ENCODE measurements at regions not wholly inside any gene's neighbourhood (a gene's known extent, or its start where the extent isn't known, plus 50 kb on each side); places are given as distances from the start of the nearest gene placed in this dataset.

DNA sequence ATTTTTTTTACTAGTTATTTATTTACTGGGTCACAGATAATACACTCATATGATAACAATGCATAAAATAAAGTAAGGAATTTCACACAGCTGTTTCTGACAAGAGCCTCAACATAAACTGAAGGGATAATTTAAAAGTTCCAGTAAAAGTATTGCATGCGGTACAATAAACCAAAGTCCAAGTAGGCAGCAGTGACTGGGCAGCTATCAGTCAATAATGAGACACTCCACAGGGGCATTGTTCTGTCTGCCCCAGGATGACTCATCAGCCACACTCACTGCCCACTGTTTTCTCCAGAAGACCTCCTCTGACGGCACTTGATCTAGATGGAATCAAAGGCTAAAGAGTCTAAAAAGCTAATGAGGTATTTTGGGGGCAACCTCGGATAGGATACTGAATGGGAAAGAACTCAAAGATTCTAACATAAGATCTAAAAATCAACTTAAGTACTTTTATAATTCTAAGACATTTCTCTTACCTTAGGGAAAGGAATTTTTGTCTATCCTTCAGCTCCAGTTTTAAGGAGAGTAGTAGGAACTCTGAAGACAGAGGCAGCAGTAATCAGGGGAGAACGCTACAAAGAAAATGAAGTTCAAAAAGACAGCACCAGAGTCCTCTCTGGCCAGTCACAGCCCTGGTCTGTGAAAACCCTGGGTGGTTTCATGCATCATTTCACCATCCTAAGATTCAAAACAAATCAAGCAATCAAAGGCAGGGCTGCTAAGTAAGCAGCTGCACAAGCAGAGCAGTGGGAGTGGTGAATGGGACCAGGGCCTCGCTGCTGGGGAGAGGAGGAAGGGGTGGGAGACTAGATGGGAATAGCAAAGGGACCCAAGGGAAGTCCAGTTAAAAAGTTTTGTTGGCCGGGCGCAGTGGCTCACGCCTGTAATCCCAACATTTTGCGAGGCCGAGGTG, 175.1 kb downstream of the AVL9 start:
- TF ChIP-seq, protein P1, sequence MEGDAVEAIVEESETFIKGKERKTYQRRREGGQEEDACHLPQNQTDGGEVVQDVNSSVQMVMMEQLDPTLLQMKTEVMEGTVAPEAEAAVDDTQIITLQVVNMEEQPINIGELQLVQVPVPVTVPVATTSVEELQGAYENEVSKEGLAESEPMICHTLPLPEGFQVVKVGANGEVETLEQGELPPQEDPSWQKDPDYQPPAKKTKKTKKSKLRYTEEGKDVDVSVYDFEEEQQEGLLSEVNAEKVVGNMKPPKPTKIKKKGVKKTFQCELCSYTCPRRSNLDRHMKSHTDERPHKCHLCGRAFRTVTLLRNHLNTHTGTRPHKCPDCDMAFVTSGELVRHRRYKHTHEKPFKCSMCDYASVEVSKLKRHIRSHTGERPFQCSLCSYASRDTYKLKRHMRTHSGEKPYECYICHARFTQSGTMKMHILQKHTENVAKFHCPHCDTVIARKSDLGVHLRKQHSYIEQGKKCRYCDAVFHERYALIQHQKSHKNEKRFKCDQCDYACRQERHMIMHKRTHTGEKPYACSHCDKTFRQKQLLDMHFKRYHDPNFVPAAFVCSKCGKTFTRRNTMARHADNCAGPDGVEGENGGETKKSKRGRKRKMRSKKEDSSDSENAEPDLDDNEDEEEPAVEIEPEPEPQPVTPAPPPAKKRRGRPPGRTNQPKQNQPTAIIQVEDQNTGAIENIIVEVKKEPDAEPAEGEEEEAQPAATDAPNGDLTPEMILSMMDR (IDR thresholded peaks at IDR 0.05) = no peak
- TF ChIP-seq POLR2AphosphoS5 (IDR thresholded peaks at IDR 0.05) (no peak), POLR2A (IDR thresholded peaks at IDR 0.05) (no peak), EP300 (IDR thresholded peaks at IDR 0.05) (no peak)
